NCI-H2227 (cell line): ENCODE measurements at regions not wholly inside any gene's neighbourhood (a gene's known extent, or its start where the extent isn't known, plus 50 kb on each side); places are given as distances from the start of the nearest gene placed in this dataset.
A peak's percentile ranks its signal among the peaks of the same experiment; 100 is the strongest.
"Not testable (repeated sequence)": the region's sequence is repeated elsewhere in the genome, so short reads cannot be mapped to it uniquely, and the experiment has no call there.

Source experiments
- DNase-seq: peaks from one replicate; lab custom pipeline; 2025; ENCODE audit not compliant: unreplicated experiment; lab: John Stamatoyannopoulos, UW

GRCh38 chr16:9141813-9142212 lies 50.4 kb downstream of the HAPSTR1 start:
- no peak for DNase-seq

GRCh38 chr16:9144106-9144505 lies 52.7 kb downstream of the HAPSTR1 start:
- no peak for DNase-seq

GRCh38 chr16:9148374-9149015 lies 57.1 kb downstream of the HAPSTR1 start:
- DNase-seq: no peak

- no peak for DNase-seq
Measured at GRCh38 chr16:9151074-9151473, 59.6 kb downstream of the HAPSTR1 start.

- DNase-seq: no peak
Measured at GRCh38 chr16:9151597-9151996, 60.2 kb downstream of the HAPSTR1 start.

- no peak for DNase-seq
Measured at GRCh38 chr16:9152649-9153501, 61.4 kb downstream of the HAPSTR1 start.

- DNase-seq: no peak
Measured at GRCh38 chr16:9153502-9153864, 62.0 kb downstream of the HAPSTR1 start.

- DNase-seq: no peak
Measured at GRCh38 chr16:9154567-9155410, 63.3 kb downstream of the HAPSTR1 start.

GRCh38 chr16:9155871-9156270 lies 64.4 kb downstream of the HAPSTR1 start:
- DNase-seq: no peak

GRCh38 chr16:9159839-9160550 lies 68.6 kb downstream of the HAPSTR1 start:
- peak; percentile 64 for DNase-seq

GRCh38 chr16:9160551-9160911 lies 69.1 kb downstream of the HAPSTR1 start:
- DNase-seq: no peak

GRCh38 chr16:9165681-9166080 lies 74.2 kb downstream of the HAPSTR1 start:
- DNase-seq: no peak

- DNase-seq: not testable (repeated sequence)
Measured at GRCh38 chr16:9166326-9166993, 75.0 kb downstream of the HAPSTR1 start.

GRCh38 chr16:9169094-9169493 lies 77.7 kb downstream of the HAPSTR1 start:
- DNase-seq: no peak

- no peak for DNase-seq
Measured at GRCh38 chr16:9170470-9170869, 79.0 kb downstream of the HAPSTR1 start.

GRCh38 chr16:9176547-9177418 lies 85.3 kb downstream of the HAPSTR1 start:
- DNase-seq: no peak

- DNase-seq: no peak
Measured at GRCh38 chr16:9177861-9178260, 86.4 kb downstream of the HAPSTR1 start.

- no peak for DNase-seq
Measured at GRCh38 chr16:9183682-9184353, 92.4 kb downstream of the HAPSTR1 start.

GRCh38 chr16:9184354-9184690 lies 92.9 kb downstream of the HAPSTR1 start:
- DNase-seq: no peak
